Spleen (tissue), 7 donors: ENCODE measurements at regions not wholly inside any gene's neighbourhood (a gene's known extent, or its start where the extent isn't known, plus 50 kb on each side); places are given as distances from the start of the nearest gene placed in this dataset.

Source experiments
- POLR2A ChIP-seq, 3 donors: fragments of 450-650 bp; IDR thresholded peaks; one replicate each; pipeline ENCODE4 v1.5.1; 2017; ENCODE audit warnings: antibody characterized with exemption in 3 of 3, mild to moderate bottlenecking in 1 of 3
- TF ChIP-seq, protein P1 (sequence below), 11 experiments: fragments of 200-600 bp in 7 of 11; fragments of 450-650 bp in 4 of 11; sonication (generic) in 4 of 11; IDR thresholded peaks in 8 of 11; conservative IDR thresholded peaks in 3 of 11; 1 replicate in 7 of 11; 2 replicates in 4 of 11; pipeline versions ENCODE4 v1.4.0 to v1.8.0; 2016 to 2021; ENCODE audit warnings: antibody characterized with exemption in 11 of 11, inconsistent platforms in 4 of 11, mild to moderate bottlenecking in 1 of 11
- donor health status: DM: no; HTN: no; CAD: no; lungs with moderate emphysema.
- donor health status: DM: no; HTN: no; CAD: no.
- donor health status: DM: no; HTN: no; CAD: no.

DNA sequence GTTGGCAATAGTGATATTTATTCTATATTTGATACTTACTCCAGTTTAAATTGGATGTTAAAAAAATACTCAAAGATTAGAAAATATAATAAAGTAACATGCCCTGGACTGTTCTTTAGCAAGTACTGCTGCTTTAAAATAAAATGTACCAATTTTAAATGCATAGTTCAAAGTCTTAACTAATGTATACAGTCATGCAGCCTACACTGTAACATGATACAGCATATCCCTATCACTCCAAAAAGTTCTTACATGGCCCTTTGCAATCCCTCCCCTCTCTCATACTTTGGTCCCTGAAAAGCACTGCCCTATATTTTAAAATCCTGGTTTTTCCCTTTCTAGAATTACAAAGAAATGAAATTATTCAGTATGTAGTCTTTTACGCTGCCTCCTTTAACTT is 726.6 kb downstream of the LTN1 start:
- TF ChIP-seq, protein P1, sequence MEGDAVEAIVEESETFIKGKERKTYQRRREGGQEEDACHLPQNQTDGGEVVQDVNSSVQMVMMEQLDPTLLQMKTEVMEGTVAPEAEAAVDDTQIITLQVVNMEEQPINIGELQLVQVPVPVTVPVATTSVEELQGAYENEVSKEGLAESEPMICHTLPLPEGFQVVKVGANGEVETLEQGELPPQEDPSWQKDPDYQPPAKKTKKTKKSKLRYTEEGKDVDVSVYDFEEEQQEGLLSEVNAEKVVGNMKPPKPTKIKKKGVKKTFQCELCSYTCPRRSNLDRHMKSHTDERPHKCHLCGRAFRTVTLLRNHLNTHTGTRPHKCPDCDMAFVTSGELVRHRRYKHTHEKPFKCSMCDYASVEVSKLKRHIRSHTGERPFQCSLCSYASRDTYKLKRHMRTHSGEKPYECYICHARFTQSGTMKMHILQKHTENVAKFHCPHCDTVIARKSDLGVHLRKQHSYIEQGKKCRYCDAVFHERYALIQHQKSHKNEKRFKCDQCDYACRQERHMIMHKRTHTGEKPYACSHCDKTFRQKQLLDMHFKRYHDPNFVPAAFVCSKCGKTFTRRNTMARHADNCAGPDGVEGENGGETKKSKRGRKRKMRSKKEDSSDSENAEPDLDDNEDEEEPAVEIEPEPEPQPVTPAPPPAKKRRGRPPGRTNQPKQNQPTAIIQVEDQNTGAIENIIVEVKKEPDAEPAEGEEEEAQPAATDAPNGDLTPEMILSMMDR (IDR thresholded peaks at IDR 0.05 in 8 of 11, conservative IDR thresholded peaks at IDR 0.05 in 3 of 11), result no peak
- no peak for TF ChIP-seq POLR2A (IDR thresholded peaks at IDR 0.05)
